HG03159 (cell line): ENCODE measurements at regions not wholly inside any gene's neighbourhood (a gene's known extent, or its start where the extent isn't known, plus 50 kb on each side); places are given as distances from the start of the nearest gene placed in this dataset.

Experiments used
- ATAC-seq: cut with Tn5 transposase; IDR thresholded peaks from one replicate; pipeline ENCODE4 v1.9.1; 2021; ENCODE audit warnings: mild to moderate bottlenecking, moderate library complexity; ENCODE audit not compliant: unreplicated experiment

DNA sequence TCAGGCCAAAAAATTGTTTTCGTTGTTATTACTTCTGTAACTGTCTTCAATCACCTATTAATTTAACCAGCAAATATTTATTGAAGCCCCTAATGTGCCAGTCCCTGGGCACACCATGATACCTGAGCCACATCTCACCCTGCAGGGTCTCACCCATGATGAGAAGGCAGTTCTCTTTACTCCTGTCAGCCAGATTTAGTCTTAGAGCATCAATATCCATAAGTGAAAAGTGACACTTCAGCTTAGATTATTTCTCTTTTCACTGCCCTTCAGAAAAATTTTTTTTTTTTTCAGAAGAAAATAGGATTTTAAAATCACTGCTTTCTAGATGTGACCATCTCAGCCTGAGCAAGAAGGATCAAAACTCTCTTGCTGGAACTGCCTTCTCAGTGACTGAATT lies 258.6 kb upstream of the NFE2L3 start:
- ATAC-seq = no peak

GRCh38 chr7:25894002-25894901 lies 257.7 kb upstream of the NFE2L3 start:
- peak; percentile 62 for ATAC-seq

GRCh38 chr7:25894902-25895791 lies 256.9 kb upstream of the NFE2L3 start:
- ATAC-seq = peak; percentile 58

DNA sequence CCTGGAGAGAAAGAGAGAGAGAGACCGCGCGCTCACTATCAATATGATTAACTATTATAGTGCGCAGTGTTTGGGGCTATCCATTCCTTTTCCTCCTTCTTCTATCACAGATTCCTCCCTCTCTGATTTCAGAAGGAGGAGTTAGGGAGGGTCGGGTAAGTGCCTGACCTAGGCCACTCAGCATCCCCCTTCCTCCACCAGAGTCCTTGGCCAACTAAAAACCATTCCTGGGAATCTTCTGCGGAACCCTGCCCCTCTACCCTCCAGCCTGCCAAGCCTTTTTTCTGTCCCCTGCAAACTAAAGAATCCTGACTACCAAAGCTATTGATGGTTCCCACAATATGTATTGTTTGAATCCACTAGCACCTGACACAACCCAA lies 256.2 kb upstream of the NFE2L3 start:
- ATAC-seq = no peak

GRCh38 chr7:25897261-25897782 lies 254.7 kb upstream of the NFE2L3 start:
- no peak for ATAC-seq

- ATAC-seq = no peak
Measured at GRCh38 chr7:25900245-25900644, 251.8 kb upstream of the NFE2L3 start.

DNA sequence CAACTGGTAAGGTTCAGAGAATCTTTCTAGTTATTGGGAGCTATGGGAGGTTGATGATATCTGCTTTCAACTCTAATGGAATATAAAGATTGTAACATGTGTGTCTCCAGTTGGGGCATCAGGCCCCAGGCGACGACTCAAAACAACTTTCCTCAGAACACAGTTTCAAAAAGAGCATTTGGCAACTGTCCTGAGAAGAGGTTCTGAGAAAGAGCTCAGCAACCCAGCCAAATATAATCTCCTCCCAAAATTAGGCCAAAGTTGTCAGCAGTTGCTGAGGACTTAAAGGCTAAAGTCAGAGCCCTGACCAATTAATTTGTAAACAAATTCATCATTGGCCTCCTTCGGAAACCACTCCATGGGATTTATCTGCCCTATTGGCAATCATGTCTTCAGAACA lies 251.1 kb upstream of the NFE2L3 start:
- ATAC-seq = no peak

DNA sequence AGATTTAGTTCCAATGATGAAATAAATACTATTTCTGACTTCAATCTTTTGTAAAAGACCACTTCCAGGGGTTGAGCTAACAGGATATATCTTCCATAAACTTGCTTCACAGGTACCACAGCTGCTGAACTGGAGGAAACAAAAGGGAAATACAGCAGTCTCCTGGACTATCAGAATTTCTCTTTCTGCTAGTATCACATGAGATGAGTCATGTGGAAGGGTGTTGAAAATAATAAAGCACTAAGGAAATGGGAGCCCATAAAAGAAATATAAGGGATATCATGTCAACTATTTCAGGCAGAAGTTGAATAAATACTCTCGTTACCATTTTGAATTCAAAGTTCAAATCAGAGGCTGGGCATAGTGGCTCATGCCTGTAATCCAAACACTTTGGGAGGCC lies 250.3 kb upstream of the NFE2L3 start:
- ATAC-seq = no peak

- no peak for ATAC-seq
Measured at GRCh38 chr7:25906003-25906402, 246.0 kb upstream of the NFE2L3 start.

DNA sequence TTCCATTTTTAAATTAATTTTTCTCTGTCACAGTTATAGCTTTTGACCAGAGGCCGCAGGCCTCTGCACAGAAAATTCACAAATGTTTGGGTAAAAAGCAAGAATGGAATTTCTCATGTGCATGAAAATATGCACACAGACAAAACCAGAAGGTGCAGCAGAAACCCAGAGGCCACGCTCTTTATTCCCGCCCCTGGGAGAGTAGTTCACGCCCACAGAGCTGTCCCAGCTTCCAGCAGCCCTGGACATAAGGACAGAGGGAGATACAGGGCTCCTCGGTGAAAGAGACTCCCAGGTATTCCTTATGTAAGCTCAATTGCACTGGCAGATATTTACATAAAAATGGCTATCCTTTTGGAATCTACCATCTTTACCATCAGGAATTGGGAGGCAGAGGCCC lies 245.2 kb upstream of the NFE2L3 start:
- no peak for ATAC-seq

DNA sequence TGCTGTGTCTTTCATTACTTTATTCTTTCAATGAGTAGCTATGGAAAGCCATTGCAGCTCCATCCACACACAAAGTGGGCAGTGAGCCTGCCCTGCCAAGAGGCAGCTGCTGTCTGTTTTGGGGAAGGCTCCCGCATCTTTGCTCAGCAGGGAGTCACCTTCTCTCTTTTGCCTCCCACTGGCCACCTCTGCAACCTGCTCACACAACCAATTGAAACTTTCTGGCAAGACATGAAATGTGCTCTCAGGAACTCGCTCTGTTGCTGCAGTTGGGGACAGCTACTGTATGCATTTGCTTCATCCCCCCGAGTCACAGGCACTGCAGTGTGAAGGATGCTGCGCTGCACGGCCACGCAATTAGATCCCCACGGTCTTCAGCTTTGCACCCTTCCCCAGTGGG lies 244.8 kb upstream of the NFE2L3 start:
- no peak for ATAC-seq

GRCh38 chr7:25907731-25908130 lies 244.3 kb upstream of the NFE2L3 start:
- no peak for ATAC-seq

DNA sequence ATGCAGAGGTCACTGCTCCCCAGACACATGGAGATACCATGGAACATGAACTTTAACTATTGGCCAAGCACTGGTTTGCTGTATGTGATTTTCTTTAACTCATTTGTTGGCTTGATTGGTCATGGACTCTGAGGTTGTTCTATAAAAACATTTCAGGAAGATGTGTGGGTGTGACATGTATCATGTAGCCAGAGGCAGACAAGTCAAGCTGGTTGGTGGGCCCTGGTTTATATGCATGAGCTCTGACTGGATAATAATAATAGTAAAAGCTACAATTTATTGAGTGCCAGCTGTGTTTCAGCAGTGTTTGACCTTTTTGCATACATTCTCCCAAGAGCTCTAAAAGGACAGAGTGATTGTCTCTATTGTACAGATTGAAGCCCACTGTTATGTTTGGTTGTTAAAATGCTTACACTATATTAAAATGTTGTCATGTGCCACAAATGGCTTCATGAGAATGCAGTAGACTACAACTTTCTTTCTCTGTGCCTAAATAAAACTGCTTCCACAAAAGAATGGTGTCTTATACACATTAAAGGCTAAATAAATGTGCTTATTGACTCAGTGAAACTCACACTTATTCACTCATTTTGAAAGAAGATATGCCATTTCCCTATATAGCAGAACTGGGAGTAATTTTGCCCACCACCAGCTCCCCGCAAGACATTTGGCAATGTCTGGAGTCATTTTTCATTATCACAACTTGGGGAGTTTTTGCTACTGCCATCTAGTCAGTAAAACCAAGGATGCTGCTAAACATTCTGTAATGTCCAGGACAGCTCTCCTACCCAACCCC lies 243.6 kb upstream of the NFE2L3 start:
- ATAC-seq = no peak

- ATAC-seq = no peak
Measured at GRCh38 chr7:25911738-25912607, 240.0 kb upstream of the NFE2L3 start.

- no peak for ATAC-seq
Measured at GRCh38 chr7:25913598-25914224, 238.3 kb upstream of the NFE2L3 start.

DNA sequence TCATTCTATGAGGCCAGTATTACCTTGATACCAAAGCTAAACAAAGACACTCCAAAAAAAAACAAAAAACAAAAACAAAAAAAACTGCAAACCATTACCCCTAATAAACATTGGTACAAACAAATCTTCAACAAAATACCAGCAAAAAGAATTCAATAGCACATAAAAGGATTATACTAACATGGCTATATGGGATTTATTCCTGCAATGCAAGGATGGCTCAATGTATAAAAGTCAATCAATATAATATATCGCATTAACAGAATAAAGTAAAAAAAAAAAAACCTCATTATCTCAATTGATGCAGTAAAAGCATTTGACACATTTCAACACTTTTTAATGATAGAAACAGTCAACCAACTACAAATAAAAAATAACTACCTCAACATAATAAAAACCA lies 233.3 kb upstream of the NFE2L3 start:
- ATAC-seq = no peak

DNA sequence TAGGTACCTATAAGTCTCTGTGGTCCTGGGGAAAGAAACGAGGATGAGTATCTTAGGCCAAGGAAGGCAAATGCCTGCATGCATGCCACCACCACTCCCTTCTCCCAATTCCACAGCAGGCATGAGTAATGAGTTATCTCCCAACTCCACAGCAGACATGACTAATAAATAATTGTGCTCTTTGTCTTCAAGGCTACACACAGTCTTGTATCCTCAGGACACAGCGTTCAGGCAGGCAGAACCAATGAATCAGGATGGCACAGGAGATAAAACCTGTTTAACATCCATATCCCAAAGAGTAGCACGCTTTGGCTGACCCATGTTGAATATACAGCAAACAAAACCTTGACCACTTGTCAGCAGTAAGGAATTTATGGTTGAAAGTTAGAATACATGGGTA lies 229.7 kb upstream of the NFE2L3 start:
- ATAC-seq = no peak

DNA sequence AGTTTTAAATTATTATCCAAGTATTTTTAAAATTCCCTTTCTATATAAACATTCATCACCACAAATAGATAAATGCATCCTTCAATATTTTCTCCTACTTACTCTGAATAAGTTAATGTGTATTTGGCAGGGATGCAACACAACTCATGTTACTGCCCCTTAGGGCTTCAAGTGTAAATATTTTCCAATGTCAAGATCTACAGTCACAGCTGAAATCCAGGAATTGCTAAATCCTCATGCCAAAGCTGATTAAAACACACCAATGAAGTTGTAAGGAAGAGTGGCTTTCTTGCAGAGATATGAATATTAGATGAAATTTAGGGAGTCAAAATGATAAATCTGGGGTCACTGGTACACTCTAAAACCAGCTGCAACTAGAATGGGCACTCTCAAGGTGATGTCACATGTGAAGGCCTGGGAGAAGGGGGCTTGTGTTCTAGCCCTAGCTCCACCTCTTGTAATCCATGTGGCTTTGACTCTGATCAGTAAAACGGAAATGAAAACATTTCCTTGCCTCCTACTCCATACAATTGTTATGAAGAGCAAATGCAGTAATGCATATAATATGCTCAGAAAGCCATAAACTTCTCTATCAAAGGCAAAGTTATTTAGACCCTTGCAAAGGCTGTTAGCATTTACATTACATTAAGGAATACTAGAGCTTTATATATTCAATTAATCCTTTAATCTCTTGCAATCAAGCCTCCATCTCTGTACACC lies 228.1 kb upstream of the NFE2L3 start:
- ATAC-seq = no peak

DNA sequence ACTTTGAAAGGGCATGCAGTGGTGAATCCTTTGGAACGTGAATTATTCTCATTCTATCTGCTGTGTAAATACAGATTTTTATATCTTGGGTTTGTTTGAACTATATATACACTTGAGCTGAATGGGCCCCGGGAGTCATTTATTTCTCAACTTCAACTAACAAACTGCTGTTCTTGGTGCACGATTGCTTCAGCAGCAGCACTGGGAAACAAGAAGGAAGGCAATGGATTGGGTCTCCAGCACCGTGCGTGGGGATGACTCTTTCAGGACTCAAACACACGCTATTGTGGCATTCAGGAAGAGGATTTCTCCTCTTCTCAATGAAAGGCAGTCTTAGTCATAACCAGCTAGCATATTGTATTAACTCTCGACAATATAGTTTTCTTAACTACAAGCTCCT lies 226.0 kb upstream of the NFE2L3 start:
- ATAC-seq = no peak
